ENCODE measurements at regions not wholly inside any gene's neighbourhood (a gene's known extent, or its start where the extent isn't known, plus 50 kb on each side); places are given as distances from the start of the nearest gene placed in this dataset.

DNA sequence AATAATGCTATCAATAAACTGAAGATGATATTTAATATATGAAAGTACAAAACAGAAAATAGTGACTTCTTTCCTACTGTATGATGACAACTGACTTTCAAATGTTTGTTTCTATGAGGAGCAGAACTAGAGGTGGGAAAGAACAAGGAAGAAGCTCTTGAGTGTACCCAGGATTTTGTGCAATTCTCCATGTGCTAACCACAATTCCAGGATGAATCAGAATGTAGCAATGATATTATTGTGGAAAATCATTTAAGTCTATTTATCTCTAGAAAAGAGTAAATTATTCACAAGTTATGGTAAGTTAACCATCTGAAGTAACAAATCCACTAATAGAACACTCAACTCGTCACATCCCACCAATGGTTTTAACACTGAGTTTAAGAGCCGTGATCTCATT lies 324.1 kb upstream of the EMCN start:
- ChIA-PET CTCF (no interaction called here), POLR2A (ENCODE audit: low non-redundant PET) (no interaction called here)
- no peak overlapping the region for H3K27ac ChIP-seq (ENCODE audit: low read depth, low read length, poor library complexity, severe bottlenecking)
- no peak overlapping the region for H3K4me3 ChIP-seq (ENCODE audit: low read depth, low read length, poor library complexity, severe bottlenecking)
- DNase-seq (ENCODE audit: low spot score) = no peak
- intact Hi-C loops (cut with micrococcal nuclease; ENCODE audit: unreplicated experiment) = no loop called here
- no peaks in the 10 kb centered on the region for H3K9me3 ChIP-seq (ENCODE audit: low read depth, low read length, poor library complexity, severe bottlenecking)
- TF ChIP-seq EZH2 (IDR thresholded peaks at IDR 0.05; ENCODE audit: borderline replicate concordance, low read depth, low read length, poor library complexity, severe bottlenecking) = no peak
- no peaks in the 10 kb centered on the region for H3K36me3 ChIP-seq (ENCODE audit: insufficient read depth, low read length, poor library complexity, severe bottlenecking)
- BruUV-seq (replicated peaks) = no TSS peak
- H3K27me3 ChIP-seq (replicated peaks; ENCODE audit: insufficient read depth, low read depth, low read length, poor library complexity) = no peaks in the 10 kb centered on the region
- H3K4me1 ChIP-seq (ENCODE audit: insufficient read depth, low read length, poor library complexity, severe bottlenecking) = peaks cover 4% of the 10 kb centered on the region

DNA sequence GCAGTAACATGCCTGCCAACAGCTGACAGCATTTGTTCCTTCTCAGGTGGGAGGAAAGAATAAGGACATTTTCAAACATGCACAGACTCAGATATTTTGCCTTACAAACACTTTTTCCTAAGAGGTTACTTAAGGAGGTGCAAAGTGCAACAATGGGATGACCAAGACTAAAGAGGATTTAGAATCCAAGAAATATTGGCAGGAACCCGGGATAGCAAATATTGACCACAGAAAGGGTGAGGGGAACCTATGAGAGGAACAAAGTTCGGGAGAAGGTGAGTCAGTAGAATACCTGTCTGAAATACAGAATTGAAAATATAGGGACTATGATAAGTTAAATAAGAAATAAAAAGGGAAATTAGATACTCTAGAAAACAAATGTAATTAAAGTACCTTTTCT lies 321.9 kb upstream of the EMCN start:
- ChIA-PET CTCF (no interaction called here), POLR2A (ENCODE audit: low non-redundant PET) (no interaction called here)
- H3K27ac ChIP-seq (ENCODE audit: low read depth, low read length, poor library complexity, severe bottlenecking) = no peak overlapping the region
- BruUV-seq (replicated peaks) = no TSS peak
- no peaks in the 10 kb centered on the region for H3K27me3 ChIP-seq (replicated peaks; ENCODE audit: insufficient read depth, low read depth, low read length, poor library complexity)
- peaks cover 4% of the 10 kb centered on the region for H3K4me1 ChIP-seq (ENCODE audit: insufficient read depth, low read length, poor library complexity, severe bottlenecking)
- no peak for TF ChIP-seq EZH2 (IDR thresholded peaks at IDR 0.05; ENCODE audit: borderline replicate concordance, low read depth, low read length, poor library complexity, severe bottlenecking)
- TF ChIP-seq, protein P1, sequence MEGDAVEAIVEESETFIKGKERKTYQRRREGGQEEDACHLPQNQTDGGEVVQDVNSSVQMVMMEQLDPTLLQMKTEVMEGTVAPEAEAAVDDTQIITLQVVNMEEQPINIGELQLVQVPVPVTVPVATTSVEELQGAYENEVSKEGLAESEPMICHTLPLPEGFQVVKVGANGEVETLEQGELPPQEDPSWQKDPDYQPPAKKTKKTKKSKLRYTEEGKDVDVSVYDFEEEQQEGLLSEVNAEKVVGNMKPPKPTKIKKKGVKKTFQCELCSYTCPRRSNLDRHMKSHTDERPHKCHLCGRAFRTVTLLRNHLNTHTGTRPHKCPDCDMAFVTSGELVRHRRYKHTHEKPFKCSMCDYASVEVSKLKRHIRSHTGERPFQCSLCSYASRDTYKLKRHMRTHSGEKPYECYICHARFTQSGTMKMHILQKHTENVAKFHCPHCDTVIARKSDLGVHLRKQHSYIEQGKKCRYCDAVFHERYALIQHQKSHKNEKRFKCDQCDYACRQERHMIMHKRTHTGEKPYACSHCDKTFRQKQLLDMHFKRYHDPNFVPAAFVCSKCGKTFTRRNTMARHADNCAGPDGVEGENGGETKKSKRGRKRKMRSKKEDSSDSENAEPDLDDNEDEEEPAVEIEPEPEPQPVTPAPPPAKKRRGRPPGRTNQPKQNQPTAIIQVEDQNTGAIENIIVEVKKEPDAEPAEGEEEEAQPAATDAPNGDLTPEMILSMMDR (conservative IDR thresholded peaks at IDR 0.05; ENCODE audit: low read depth, low read length) = no peak
- no peaks in the 10 kb centered on the region for H3K36me3 ChIP-seq (ENCODE audit: insufficient read depth, low read length, poor library complexity, severe bottlenecking)
- H3K9me3 ChIP-seq (ENCODE audit: low read depth, low read length, poor library complexity, severe bottlenecking) = no peaks in the 10 kb centered on the region
- intact Hi-C loops (cut with micrococcal nuclease; ENCODE audit: unreplicated experiment) = no loop called here
- no peak for DNase-seq (ENCODE audit: low spot score)
- no peak overlapping the region for H3K4me3 ChIP-seq (ENCODE audit: low read depth, low read length, poor library complexity, severe bottlenecking)

DNA sequence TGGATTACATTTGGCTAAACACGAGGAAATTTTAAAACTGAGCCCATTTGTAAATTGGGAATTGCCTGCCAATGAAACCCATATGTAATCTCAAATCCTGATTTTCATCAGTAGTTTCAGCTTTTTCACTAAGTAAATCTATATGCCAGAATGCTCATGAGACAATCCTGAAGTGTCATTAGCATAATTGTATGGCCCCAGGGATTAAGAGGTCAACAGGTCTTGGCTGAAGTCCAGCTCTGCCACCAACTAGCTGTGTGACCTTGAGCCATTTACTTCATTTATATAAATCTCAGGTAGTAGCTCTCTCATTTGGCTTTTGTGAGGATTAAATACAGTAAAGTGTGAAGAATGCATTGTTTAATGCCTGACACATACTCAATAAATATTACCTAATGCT lies 320.5 kb upstream of the EMCN start:
- ChIA-PET POLR2A (ENCODE audit: low non-redundant PET) (interaction anchor here (0.7 kb wide), 1 partner anchor 190 kb away, joined by 4 read pairs; no protein-coding TSS in a partner anchor), CTCF (no interaction called here)
- no peak overlapping the region for H3K4me3 ChIP-seq (ENCODE audit: low read depth, low read length, poor library complexity, severe bottlenecking)
- no peaks in the 10 kb centered on the region for H3K9me3 ChIP-seq (ENCODE audit: low read depth, low read length, poor library complexity, severe bottlenecking)
- no peaks in the 10 kb centered on the region for H3K27me3 ChIP-seq (replicated peaks; ENCODE audit: insufficient read depth, low read depth, low read length, poor library complexity)
- DNase-seq (ENCODE audit: low spot score) = peak; percentile 53
- H3K4me1 ChIP-seq (ENCODE audit: insufficient read depth, low read length, poor library complexity, severe bottlenecking) = peaks cover 4% of the 10 kb centered on the region
- H3K36me3 ChIP-seq (ENCODE audit: insufficient read depth, low read length, poor library complexity, severe bottlenecking) = no peaks in the 10 kb centered on the region
- no TSS peak for BruUV-seq (replicated peaks)
- TF ChIP-seq EZH2 (IDR thresholded peaks at IDR 0.05; ENCODE audit: borderline replicate concordance, low read depth, low read length, poor library complexity, severe bottlenecking) = no peak
- TF ChIP-seq, protein P1 (conservative IDR thresholded peaks at IDR 0.05; ENCODE audit: low read depth, low read length) = no peak
- H3K27ac ChIP-seq (ENCODE audit: low read depth, low read length, poor library complexity, severe bottlenecking) = no peak overlapping the region
- intact Hi-C loops (cut with micrococcal nuclease; ENCODE audit: unreplicated experiment) = no loop called here

DNA sequence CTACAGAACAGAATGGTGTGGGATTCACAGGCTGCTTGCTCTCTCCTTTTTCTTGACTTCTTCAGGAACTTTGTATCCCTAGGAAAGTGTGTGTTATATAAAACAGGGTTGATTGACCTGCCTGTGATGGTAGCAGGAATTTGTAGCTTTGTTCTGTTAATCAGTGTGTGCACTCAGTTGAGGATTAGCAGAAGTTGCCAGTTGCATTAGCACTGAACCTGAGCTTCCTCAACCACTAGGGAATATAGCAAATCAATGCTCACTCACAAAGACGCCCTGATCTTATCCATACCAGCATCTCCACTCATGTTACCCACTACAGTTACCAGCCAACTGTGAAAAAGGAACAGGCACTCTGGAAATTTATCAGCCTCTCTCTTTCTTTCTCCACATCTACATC lies 319.1 kb upstream of the EMCN start:
- ChIA-PET CTCF (no interaction called here), POLR2A (ENCODE audit: low non-redundant PET) (no interaction called here)
- DNase-seq (ENCODE audit: low spot score) = no peak
- H3K36me3 ChIP-seq (ENCODE audit: insufficient read depth, low read length, poor library complexity, severe bottlenecking) = no peaks in the 10 kb centered on the region
- intact Hi-C loops (cut with micrococcal nuclease; ENCODE audit: unreplicated experiment) = no loop called here
- no peaks in the 10 kb centered on the region for H3K9me3 ChIP-seq (ENCODE audit: low read depth, low read length, poor library complexity, severe bottlenecking)
- H3K27me3 ChIP-seq (replicated peaks; ENCODE audit: insufficient read depth, low read depth, low read length, poor library complexity) = no peaks in the 10 kb centered on the region
- H3K4me3 ChIP-seq (ENCODE audit: low read depth, low read length, poor library complexity, severe bottlenecking) = no peak overlapping the region
- no TSS peak for BruUV-seq (replicated peaks)
- H3K27ac ChIP-seq (ENCODE audit: low read depth, low read length, poor library complexity, severe bottlenecking) = no peak overlapping the region
- peaks cover 4% of the 10 kb centered on the region for H3K4me1 ChIP-seq (ENCODE audit: insufficient read depth, low read length, poor library complexity, severe bottlenecking)
- TF ChIP-seq, protein P1 (conservative IDR thresholded peaks at IDR 0.05; ENCODE audit: low read depth, low read length) = no peak
- TF ChIP-seq EZH2 (IDR thresholded peaks at IDR 0.05; ENCODE audit: borderline replicate concordance, low read depth, low read length, poor library complexity, severe bottlenecking) = no peak
